Astrocyte (in vitro differentiated cells and primary cell): ENCODE measurements at regions not wholly inside any gene's neighbourhood (a gene's known extent, or its start where the extent isn't known, plus 50 kb on each side); places are given as distances from the start of the nearest gene placed in this dataset.

Experiments used
- CTCF ChIP-seq: IDR thresholded peaks from 2 replicates; pipeline ENCODE4 v1.5.1; 2011; ENCODE audit warnings: low read depth, mild to moderate bottlenecking, inconsistent platforms, low read length, moderate library complexity; ENCODE audit not compliant: insufficient read depth
- EZH2 ChIP-seq: IDR thresholded peaks from 2 replicates; pipeline ENCODE4 v1.6.1; 2012; ENCODE audit warnings: mild to moderate bottlenecking, low read length, inconsistent platforms; ENCODE audit not compliant: insufficient read depth

DNA sequence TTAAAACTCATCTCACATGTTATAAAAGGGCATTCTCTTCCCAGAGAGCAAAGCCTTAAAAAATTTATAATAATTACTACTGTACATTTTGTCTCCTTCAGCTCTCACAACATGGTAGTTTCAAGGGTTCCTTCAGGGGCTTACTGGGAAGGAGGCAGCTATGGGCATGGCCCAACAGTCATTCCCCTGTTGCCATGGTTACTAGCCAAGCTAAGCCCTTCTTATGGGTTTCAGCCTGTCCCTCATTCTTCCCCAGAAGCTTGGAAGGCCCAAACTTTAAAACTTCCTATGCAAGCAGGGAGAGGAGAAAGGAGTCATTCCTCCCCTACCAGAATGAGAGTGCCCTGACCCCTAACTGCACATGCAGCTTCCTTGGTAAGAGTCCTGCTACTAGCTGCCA lies 82.2 kb upstream of the CNTLN start:
- no peak for TF ChIP-seq CTCF
- no peak for TF ChIP-seq EZH2
